ENCODE measurements at regions not wholly inside any gene's neighbourhood (a gene's known extent, or its start where the extent isn't known, plus 50 kb on each side); places are given as distances from the start of the nearest gene placed in this dataset.

GRCh38 chr4:137309424-137309823, 222.9 kb downstream of the PCDH18 start:
- Histone ChIP-seq H3K27ac (ENCODE audit: low read depth, low read length) (no peak overlapping the region), H3K9me3 (ENCODE audit: control insufficient read depth, insufficient read depth, low read length) (no peaks in the 10 kb centered on the region), H3K27me3 (ENCODE audit: control insufficient read depth, insufficient read depth, low read length) (no peaks in the 10 kb centered on the region), H3K4me3 (ENCODE audit: low read depth, low read length) (no peak overlapping the region)
- POLR2A ChIA-PET: no interaction called here
- CTCF ChIA-PET: no interaction called here
- TF ChIP-seq CTCF (IDR thresholded peaks at IDR 0.05; ENCODE audit: low read depth, low read length): no peak
- no peak for DNase-seq (ENCODE audit: low read depth, low spot score)

- H3K27ac ChIP-seq (ENCODE audit: low read depth, low read length): no peak overlapping the region
Measured at GRCh38 chr4:137307806-137308205, 224.5 kb downstream of the PCDH18 start.

GRCh38 chr4:137300776-137301175, 231.5 kb downstream of the PCDH18 start:
- H3K27me3 ChIP-seq (ENCODE audit: control insufficient read depth, insufficient read depth, low read length): no peaks in the 10 kb centered on the region
- POLR2A ChIA-PET: no interaction called here
- no peak overlapping the region for H3K4me3 ChIP-seq (ENCODE audit: low read depth, low read length)
- no peak overlapping the region for H3K27ac ChIP-seq (ENCODE audit: low read depth, low read length)
- DNase-seq (ENCODE audit: low read depth, low spot score): no peak
- TF ChIP-seq CTCF (IDR thresholded peaks at IDR 0.05; ENCODE audit: low read depth, low read length): no peak
- CTCF ChIA-PET: no interaction called here
- no peaks in the 10 kb centered on the region for H3K9me3 ChIP-seq (ENCODE audit: control insufficient read depth, insufficient read depth, low read length)

More at GRCh38 chr4:137307806-137308205, 224.5 kb downstream of the PCDH18 start:
- CTCF ChIA-PET: no interaction called here
- no peak for TF ChIP-seq CTCF (IDR thresholded peaks at IDR 0.05; ENCODE audit: low read depth, low read length)
- Histone ChIP-seq H3K27me3 (ENCODE audit: control insufficient read depth, insufficient read depth, low read length) (no peaks in the 10 kb centered on the region), H3K4me3 (ENCODE audit: low read depth, low read length) (no peak overlapping the region), H3K9me3 (ENCODE audit: control insufficient read depth, insufficient read depth, low read length) (no peaks in the 10 kb centered on the region)
- DNase-seq (ENCODE audit: low read depth, low spot score): no peak
- POLR2A ChIA-PET: no interaction called here

GRCh38 chr4:137299281-137299680, 233.0 kb downstream of the PCDH18 start:
- H3K9me3 ChIP-seq (ENCODE audit: control insufficient read depth, insufficient read depth, low read length): no peaks in the 10 kb centered on the region
- no peak overlapping the region for H3K27ac ChIP-seq (ENCODE audit: low read depth, low read length)
- TF ChIP-seq CTCF (IDR thresholded peaks at IDR 0.05; ENCODE audit: low read depth, low read length): no peak
- no peak for DNase-seq (ENCODE audit: low read depth, low spot score)
- ChIA-PET CTCF (interaction anchor here (0.6 kb wide), 1 partner anchor 190 kb away, joined by 5 read pairs; no protein-coding TSS in a partner anchor), POLR2A (no interaction called here)
- no peaks in the 10 kb centered on the region for H3K27me3 ChIP-seq (ENCODE audit: control insufficient read depth, insufficient read depth, low read length)
- H3K4me3 ChIP-seq (ENCODE audit: low read depth, low read length): no peak overlapping the region

GRCh38 chr4:137293281-137293680, 239.0 kb downstream of the PCDH18 start:
- no peak for TF ChIP-seq CTCF (IDR thresholded peaks at IDR 0.05; ENCODE audit: low read depth, low read length)
- no peaks in the 10 kb centered on the region for H3K27me3 ChIP-seq (ENCODE audit: control insufficient read depth, insufficient read depth, low read length)
- CTCF ChIA-PET: no interaction called here
- H3K4me3 ChIP-seq (ENCODE audit: low read depth, low read length): no peak overlapping the region
- no peak for DNase-seq (ENCODE audit: low read depth, low spot score)
- no peak overlapping the region for H3K27ac ChIP-seq (ENCODE audit: low read depth, low read length)
- POLR2A ChIA-PET: no interaction called here
- no peaks in the 10 kb centered on the region for H3K9me3 ChIP-seq (ENCODE audit: control insufficient read depth, insufficient read depth, low read length)
